NCI-H1436 treated with DMSO at 0.1 percent for 48 hours (cell line): ENCODE measurements at regions not wholly inside any gene's neighbourhood (a gene's known extent, or its start where the extent isn't known, plus 50 kb on each side); places are given as distances from the start of the nearest gene placed in this dataset.

Experiments
- DNase-seq: peaks from one replicate; lab custom pipeline; 2025; lab: John Stamatoyannopoulos, UW

DNA sequence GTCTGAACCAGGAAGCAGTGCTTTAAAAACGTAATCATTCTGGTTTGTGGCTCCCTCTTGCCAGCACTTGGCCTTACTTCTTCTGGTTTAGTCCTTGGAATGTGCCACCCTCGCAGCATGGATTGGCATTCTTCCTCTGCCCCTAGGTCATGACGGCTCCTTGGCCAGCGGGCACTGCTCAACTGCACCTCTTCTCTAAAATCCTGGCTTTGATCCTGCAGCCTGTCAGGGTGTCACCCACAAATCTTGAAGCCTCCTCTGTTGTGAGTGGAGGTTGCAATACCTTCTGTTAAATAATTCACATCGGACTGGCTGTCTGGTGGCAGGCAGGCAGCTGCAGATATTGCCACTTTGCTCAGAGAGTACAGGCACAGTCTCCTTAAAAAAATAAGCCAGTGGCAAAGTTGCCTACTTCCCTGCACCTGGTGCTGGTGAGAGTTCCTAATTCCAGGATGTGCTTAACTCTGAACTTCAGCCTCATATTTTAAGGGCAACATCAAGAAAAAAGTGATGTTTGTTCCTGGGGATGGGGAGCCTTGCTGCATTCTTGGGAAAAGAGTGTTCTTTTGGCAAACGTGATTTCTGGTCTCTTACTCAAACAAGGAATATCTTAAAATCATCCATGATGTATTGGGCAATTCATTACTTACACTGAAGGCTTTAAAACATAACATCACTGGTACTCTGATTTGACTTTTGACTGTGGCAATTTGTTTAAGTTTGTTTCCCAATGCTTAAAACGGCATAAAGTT lies 179.8 kb downstream of the FOXA2 start:
- DNase-seq: no peak

DNA sequence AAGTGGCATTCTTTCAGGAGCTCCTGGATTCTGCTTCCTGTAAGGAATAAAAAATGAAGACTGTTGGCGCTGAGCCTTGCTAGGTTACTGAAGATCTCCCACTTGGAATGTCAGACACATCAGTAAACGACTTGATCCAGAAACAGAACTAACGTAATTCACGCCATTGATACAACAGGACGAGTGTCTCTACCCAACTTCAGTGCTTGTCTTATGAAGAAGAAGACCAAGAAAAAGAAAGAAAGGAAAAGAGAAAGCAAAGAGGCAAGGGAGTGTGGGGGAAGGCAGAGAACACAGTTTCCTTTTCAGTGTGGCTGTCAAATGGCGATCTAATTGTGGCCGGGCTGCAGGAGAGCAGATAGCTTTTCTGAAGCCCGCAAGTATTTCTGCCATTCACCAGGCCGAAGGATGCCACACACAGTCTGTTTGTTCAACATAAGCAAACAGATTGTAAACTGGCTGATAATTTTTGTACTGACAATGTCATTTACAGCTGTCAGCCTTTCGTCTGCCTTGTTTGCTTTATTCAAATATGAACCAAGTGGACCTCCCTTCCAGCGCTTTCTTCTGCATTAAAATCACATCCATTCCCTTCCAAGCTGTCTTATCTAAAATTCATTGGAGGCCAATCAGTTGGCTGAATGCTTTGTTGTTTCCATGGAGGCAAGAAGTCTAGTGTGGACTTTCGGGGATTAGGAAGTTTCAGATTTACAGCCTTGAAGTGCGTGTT lies 180.6 kb downstream of the FOXA2 start:
- no peak for DNase-seq

DNA sequence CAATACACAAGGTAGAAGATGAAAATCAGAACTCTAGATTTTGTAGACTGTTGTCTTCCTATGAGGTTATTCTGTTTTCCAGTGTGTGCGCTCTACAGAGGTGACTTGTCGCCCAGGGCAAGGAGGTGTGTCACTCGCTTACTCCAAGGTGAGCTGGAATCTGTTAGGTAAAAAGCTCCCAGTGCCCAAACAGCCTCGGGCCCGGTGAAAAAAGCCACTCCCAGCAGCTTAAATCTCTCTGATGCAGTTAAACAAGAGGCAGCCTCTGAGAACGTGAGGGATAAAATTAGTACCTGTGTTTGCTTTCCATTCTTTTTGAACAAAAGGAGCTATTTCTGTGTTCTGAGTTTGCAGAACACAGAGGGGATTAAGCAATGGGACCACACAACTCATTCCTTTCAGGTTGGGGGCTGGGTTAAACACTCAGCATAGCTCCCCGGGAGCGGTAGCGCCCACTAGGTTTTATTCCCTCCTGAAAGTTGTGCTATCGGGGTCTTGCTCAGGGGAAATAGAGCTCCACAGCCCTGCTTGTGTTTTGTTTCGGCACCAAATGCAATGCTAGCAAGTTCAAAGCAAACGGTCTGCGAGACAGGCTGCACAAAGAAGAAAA lies 181.2 kb downstream of the FOXA2 start:
- no peak for DNase-seq

DNA sequence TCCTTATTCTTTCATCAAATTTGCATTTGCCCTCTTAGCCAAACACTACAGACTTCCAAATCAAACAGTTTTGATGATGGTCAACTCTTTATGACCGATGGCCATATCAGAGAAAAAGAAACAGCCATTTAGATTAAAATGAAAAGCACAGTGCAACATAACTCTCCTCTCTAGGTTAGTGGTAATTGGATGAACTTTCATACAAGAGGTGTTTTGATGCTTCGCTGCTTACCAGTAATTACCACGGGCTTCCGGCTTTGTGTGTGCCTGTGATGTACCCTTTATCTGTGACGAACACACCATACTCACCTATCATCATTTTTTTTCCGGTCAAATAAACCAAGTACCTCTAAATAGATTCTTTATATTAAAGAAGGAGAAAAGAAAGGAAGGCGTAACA lies 181.8 kb downstream of the FOXA2 start:
- DNase-seq: peak; percentile 24

GRCh38 chr20:22400440-22400839 lies 183.9 kb downstream of the FOXA2 start:
- DNase-seq: no peak

DNA sequence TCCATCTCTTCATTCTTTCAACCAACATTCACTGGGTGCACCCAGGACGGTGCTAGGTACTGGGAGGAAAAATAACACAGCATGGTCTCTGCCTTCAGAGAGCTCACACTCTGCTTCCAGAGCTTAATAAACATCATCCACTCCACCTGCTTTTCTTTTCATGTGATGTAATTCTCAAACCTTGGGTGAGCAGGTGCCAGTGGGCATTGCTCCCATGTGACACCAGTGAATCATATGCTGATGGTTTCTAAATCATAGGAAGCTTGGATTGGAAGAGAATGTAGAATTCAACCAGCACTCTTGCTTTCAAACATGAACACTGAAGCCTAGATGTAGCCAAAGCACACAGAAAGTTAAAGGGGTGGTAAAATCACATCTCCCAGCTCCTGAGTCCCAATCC lies 189.8 kb downstream of the FOXA2 start:
- DNase-seq: no peak

DNA sequence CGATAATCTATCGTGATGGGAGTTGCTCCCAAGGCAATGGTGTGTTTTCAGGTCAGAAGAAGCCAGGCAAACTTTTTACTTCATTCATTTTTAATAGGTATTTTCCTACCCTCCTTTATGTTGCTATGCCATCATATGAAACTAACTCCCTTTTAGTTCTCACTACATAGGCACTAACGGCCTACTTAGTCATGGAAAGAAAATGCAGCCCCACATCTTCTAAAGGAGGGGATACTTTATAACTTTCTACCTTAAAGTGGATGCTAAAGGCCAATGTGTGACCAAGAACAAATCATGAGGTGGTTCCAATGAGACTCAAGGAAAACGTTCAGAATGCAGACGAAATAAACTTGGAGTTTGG lies 193.8 kb downstream of the FOXA2 start:
- no peak for DNase-seq

DNA sequence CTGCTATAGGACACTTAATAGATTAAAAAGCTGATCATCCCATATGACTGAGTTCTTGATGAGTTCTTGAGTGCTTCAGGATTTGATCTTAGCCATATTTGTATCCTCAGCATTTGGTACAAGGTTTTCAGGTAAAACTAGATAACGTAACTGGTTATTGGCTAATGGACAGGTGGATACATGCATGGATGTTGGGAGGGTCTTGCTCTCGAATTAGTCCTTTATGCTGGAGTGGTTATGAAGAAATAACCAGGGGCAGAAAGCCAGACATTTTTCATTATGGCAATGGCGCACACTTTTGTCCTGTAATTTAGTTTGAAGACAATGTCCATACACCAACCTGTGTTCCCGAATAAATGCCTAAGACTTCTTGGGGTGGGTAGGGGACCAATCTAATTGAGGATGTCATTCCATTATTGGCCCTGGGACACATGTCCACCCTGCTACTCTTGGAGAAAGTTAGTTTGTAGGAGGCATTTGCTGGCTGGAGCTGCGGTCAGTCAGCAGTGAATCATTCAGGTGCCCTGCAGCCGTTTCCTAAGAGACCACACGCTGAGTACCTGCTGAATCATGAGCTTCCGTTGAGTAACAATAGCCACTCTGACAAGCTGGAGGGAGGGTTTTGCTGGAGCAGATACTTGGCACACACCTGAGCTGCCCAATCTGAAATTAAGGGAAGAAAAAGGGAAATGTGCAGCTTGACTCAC lies 194.4 kb downstream of the FOXA2 start:
- no peak for DNase-seq

DNA sequence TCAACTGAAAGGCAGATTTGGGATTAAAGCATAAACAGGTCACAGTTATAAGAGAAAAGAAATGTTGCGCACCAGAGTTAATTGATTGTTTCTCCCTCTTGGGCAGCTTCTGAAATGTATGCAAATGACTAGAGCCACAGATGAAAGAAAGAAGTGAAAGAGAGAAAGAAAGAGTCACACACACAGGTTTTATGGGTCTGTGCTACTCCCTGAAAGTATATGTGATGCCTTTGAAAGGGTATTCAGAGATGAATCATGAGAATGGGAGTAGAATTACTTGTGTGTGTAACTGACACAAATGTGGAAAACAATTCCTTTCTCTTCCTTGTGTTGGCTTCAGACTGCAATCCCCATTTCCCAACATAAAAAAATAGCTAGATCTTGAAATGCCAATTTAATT lies 196.9 kb downstream of the FOXA2 start:
- DNase-seq: no peak

GRCh38 chr20:22386306-22386623 lies 198.1 kb downstream of the FOXA2 start:
- no peak for DNase-seq

- no peak for DNase-seq
Observed at GRCh38 chr20:22385602-22386305, 198.6 kb downstream of the FOXA2 start.

GRCh38 chr20:22384978-22385377 lies 199.4 kb downstream of the FOXA2 start:
- DNase-seq: no peak

- no peak for DNase-seq
Observed at GRCh38 chr20:22383156-22383555, 201.2 kb downstream of the FOXA2 start.

DNA sequence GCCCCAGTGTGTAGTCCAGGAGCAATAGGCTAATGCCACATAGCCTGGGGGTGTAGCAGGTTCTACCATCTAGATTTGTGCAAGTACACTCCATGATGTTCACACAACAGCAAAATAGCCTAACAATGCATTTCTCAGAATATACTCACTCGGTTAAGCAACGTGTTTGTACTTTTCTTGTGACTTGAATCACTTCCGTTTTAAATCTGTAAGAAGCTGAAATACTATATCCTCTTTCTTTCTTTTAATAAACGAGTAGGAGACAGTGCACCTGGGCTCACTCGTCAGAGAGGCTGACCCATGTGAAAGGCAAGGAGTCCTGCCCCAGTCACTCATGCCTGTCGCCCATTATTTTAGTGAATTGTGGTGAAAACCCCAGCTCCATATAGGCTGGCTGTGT lies 201.6 kb downstream of the FOXA2 start:
- DNase-seq: no peak

- no peak for DNase-seq
Observed at GRCh38 chr20:22381812-22382416, 202.5 kb downstream of the FOXA2 start.

- DNase-seq: no peak
Observed at GRCh38 chr20:22379472-22379871, 204.9 kb downstream of the FOXA2 start.

GRCh38 chr20:22374678-22375590 lies 209.4 kb downstream of the FOXA2 start:
- DNase-seq: peak; percentile 20

DNA sequence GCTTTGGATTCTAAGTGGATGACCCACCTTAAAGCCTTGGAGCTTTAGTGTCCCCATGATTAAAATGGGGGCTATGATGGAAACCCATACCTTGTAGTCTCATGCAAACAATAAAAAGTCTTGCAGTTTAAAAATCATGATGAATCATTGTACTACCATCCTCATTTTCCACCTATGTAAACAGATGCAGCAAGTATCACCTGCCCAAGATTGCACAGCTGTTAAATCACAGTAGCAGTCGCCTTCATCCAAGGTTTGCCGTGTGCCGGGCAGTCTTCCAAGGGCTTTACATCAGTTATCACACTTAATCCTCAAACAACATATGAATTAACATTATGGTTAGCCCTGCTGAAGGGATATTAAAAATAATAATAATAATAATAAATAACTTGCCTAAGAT lies 210.3 kb downstream of the FOXA2 start:
- DNase-seq: no peak

- no peak for DNase-seq
Observed at GRCh38 chr20:22373164-22373895, 211.0 kb downstream of the FOXA2 start.

- DNase-seq: peak; percentile 68
Observed at GRCh38 chr20:22371843-22372242, 212.5 kb downstream of the FOXA2 start.
